CD4-positive, alpha-beta T cell (primary cell): ENCODE measurements at regions not wholly inside any gene's neighbourhood (a gene's known extent, or its start where the extent isn't known, plus 50 kb on each side); places are given as distances from the start of the nearest gene placed in this dataset.

Experiments used
- ATAC-seq: fragments of 200-7000 bp; cut with Tn5 transposase; one replicate; pipeline ENCODE4 v1.10.0; 2022; ENCODE audit warnings: mild to moderate bottlenecking; ENCODE audit not compliant: poor library complexity
- CTCF ChIA-PET: fragments of 350-600 bp; sonication (Branson Sonifier 250); formaldehyde crosslinking; loops from one replicate; lab custom pipeline; 2021; ENCODE audit warnings: antibody characterized with exemption, inconsistent platforms; lab: Charles Lee
- POLR2A ChIA-PET: fragments of 350-600 bp; sonication (Branson Sonifier 250); formaldehyde crosslinking; loops from one replicate; lab custom pipeline; 2021; ENCODE audit warnings: antibody characterized with exemption, inconsistent platforms; lab: Charles Lee
- DNase-seq, 14 experiments: peaks; one replicate each; pipeline ENCODE4 v3.0.0-alpha.2; 2013 to 2020; ENCODE audit warnings: mixed read lengths in 2 of 14
- H3K27ac ChIP-seq, 2 donors: one replicate each; pipeline versions ENCODE4 v1.5.1 to v1.7.0; 2013; ENCODE audit warnings: low read length in 2 of 2, low read depth in 1 of 2, mild to moderate bottlenecking in 1 of 2
- H3K27me3 ChIP-seq, 2 experiments: 1 replicate in 1 of 2; 2 replicates in 1 of 2; pipeline versions ENCODE4 v1.6.1 to v1.7.0; 2013; ENCODE audit warnings: low read length in 2 of 2, control low read depth in 1 of 2, mild to moderate bottlenecking in 1 of 2, moderate library complexity in 1 of 2; ENCODE audit not compliant: insufficient read depth in 2 of 2, control insufficient read depth in 1 of 2
- H3K36me3 ChIP-seq: one replicate; pipeline ENCODE4 v1.6.1; 2013; ENCODE audit warnings: low read length, control low read depth; ENCODE audit not compliant: insufficient read depth
- H3K4me1 ChIP-seq: one replicate; pipeline ENCODE4 v1.6.1; 2013; ENCODE audit warnings: low read length, control low read depth; ENCODE audit not compliant: insufficient read depth
- H3K4me3 ChIP-seq: one replicate; pipeline ENCODE4 v1.5.1; 2013; ENCODE audit warnings: mild to moderate bottlenecking, low read length, moderate library complexity
- H3K9me3 ChIP-seq, 2 experiments: 1 replicate in 1 of 2; 2 replicates in 1 of 2; pipeline versions ENCODE4 v1.6.1 to v1.7.0; 2013; ENCODE audit warnings: low read length in 2 of 2, mild to moderate bottlenecking in 2 of 2, control low read depth in 1 of 2, moderate library complexity in 1 of 2; ENCODE audit not compliant: control insufficient read depth in 1 of 2, insufficient read depth in 1 of 2
- H3K27ac Mint-ChIP-seq: one replicate; pipeline ENCODE4 v1.8.0; 2020; ENCODE audit warnings: mixed read lengths
- H3K27me3 Mint-ChIP-seq: one replicate; pipeline ENCODE4 v1.8.0; 2021; ENCODE audit warnings: mixed read lengths
- H3K36me3 Mint-ChIP-seq: one replicate; pipeline ENCODE4 v1.8.0; 2021; ENCODE audit warnings: low read depth, mixed read lengths
- H3K4me1 Mint-ChIP-seq: one replicate; pipeline ENCODE4 v1.8.0; 2021; ENCODE audit warnings: low read depth, mixed read lengths
- H3K4me3 Mint-ChIP-seq: one replicate; pipeline ENCODE4 v1.8.0; 2020; ENCODE audit warnings: mild to moderate bottlenecking, mixed read lengths
- H3K9me3 Mint-ChIP-seq: one replicate; pipeline ENCODE4 v1.8.0; 2020; ENCODE audit warnings: mixed read lengths
- CTCF ChIP-seq: fragments of 200-600 bp; IDR thresholded peaks from one replicate; pipeline ENCODE4 v1.8.0; 2022; ENCODE audit warnings: antibody characterized with exemption, mild to moderate bottlenecking
- intact Hi-C, 2 experiments: fragments of 100-400 bp; cut with DNase I in 1 of 2; cut with micrococcal nuclease in 1 of 2; formaldehyde crosslinking; loops; one replicate each; pipeline versions ENCODE4 v1.15.1 to v1.9.0; 2023 to 2025; cut with DNase I, micrococcal nuclease

- no peak overlapping the region for H3K4me3 Mint-ChIP-seq
- peaks cover 3% of the 10 kb centered on the region for H3K9me3 Mint-ChIP-seq
- no peak for DNase-seq
- H3K27ac ChIP-seq = no peak overlapping the region
- peaks cover 0 to 10% of the 10 kb centered on the region in 2 experiments for H3K9me3 ChIP-seq
- intact Hi-C loops = no loop called here
- H3K36me3 ChIP-seq = no peaks in the 10 kb centered on the region
- no peaks in the 10 kb centered on the region for H3K36me3 Mint-ChIP-seq
- ChIA-PET POLR2A (no interaction called here), CTCF (no interaction called here)
- H3K4me1 ChIP-seq = no peaks in the 10 kb centered on the region
- H3K27me3 Mint-ChIP-seq = no peaks in the 10 kb centered on the region
- no peak for ATAC-seq
- no peaks in the 10 kb centered on the region for H3K4me1 Mint-ChIP-seq
- TF ChIP-seq CTCF = no peak
- H3K4me3 ChIP-seq = no peak overlapping the region
- no peaks in the 10 kb centered on the region for H3K27me3 ChIP-seq
- H3K27ac Mint-ChIP-seq = no peak overlapping the region
Measured at GRCh38 chr15:96764501-96764900, 434.0 kb downstream of the NR2F2 start.

GRCh38 chr15:96764946-96765345, 434.4 kb downstream of the NR2F2 start:
- no peak overlapping the region for H3K4me3 Mint-ChIP-seq
- H3K27ac Mint-ChIP-seq = no peak overlapping the region
- H3K9me3 ChIP-seq = peaks cover 0 to 10% of the 10 kb centered on the region in 2 experiments
- POLR2A ChIA-PET = no interaction called here
- H3K27me3 ChIP-seq = no peaks in the 10 kb centered on the region
- CTCF ChIA-PET = no interaction called here
- H3K36me3 Mint-ChIP-seq = no peaks in the 10 kb centered on the region
- no peak overlapping the region for H3K27ac ChIP-seq
- no peaks in the 10 kb centered on the region for H3K4me1 Mint-ChIP-seq
- no peak overlapping the region for H3K4me3 ChIP-seq
- intact Hi-C loops = no loop called here
- TF ChIP-seq CTCF = no peak
- DNase-seq (no peak), ATAC-seq (no peak)
- H3K4me1 ChIP-seq = no peaks in the 10 kb centered on the region
- peaks cover 3% of the 10 kb centered on the region for H3K9me3 Mint-ChIP-seq
- no peaks in the 10 kb centered on the region for H3K27me3 Mint-ChIP-seq
- H3K36me3 ChIP-seq = no peaks in the 10 kb centered on the region

GRCh38 chr15:96766366-96766765, 435.9 kb downstream of the NR2F2 start:
- peaks cover 5% of the 10 kb centered on the region for H3K9me3 Mint-ChIP-seq
- no peak overlapping the region for H3K27ac Mint-ChIP-seq
- peak in 1 of 14 experiments; percentile 2 for DNase-seq
- no peaks in the 10 kb centered on the region for H3K27me3 Mint-ChIP-seq
- no peaks in the 10 kb centered on the region for H3K4me1 Mint-ChIP-seq
- TF ChIP-seq CTCF = no peak
- Histone ChIP-seq H3K27ac (no peak overlapping the region), H3K9me3 (peaks cover 0 to 10% of the 10 kb centered on the region in 2 experiments), H3K36me3 (no peaks in the 10 kb centered on the region), H3K27me3 (no peaks in the 10 kb centered on the region), H3K4me3 (no peak overlapping the region), H3K4me1 (no peaks in the 10 kb centered on the region)
- CTCF ChIA-PET = no interaction called here
- H3K36me3 Mint-ChIP-seq = no peaks in the 10 kb centered on the region
- POLR2A ChIA-PET = no interaction called here
- no peak overlapping the region for H3K4me3 Mint-ChIP-seq
- intact Hi-C loops = no loop called here
- ATAC-seq = no peak
